Fibroblast of upper back skin (primary cell): ENCODE measurements at regions not wholly inside any gene's neighbourhood (a gene's known extent, or its start where the extent isn't known, plus 50 kb on each side); places are given as distances from the start of the nearest gene placed in this dataset.
"Not testable (repeated sequence)": the region's sequence is repeated elsewhere in the genome, so short reads cannot be mapped to it uniquely, and the experiment has no call there.

Source experiments
- DNase-seq: peaks from one replicate; pipeline ENCODE4 v3.0.0-alpha.2; 2013

DNA sequence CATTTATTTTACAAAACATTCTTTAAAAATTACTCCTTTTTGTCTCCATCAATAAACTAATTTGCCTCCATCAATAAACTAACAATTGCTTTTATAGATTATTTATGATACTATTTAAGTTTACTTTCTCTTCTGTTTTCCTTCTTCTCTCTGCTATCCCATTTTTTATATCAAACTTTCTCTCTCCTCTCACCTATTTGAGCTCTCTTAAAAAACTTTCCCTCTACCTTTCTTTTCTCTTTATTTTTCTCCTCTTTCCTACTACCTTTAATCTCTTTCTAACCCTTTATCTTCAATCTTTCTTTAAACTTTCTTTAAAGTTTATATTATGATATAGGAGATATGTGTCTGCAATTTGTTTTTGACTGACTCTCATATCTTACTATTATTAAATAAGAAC is 566.4 kb downstream of the DACH1 start:
- DNase-seq, result no peak

DNA sequence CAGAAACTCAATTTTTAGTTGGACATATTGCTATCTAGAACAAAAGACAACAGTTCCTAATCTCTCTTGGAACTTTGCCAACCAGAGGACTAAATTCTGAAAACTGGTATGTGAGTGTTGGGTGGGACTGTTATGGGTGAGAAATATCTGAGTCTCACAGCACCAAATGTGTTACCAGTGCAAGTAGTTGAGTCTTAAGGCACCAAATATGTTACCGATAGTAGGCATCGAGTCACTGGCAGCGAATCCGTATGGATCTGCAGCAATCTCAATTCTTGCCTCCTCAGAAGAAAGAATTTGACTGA is 575.2 kb downstream of the DACH1 start:
- no peak for DNase-seq

- peak; percentile 2 for DNase-seq
These were observed 575.8 kb downstream of the DACH1 start for GRCh38 chr13:71290963-71291841.

- DNase-seq, result not testable (repeated sequence)
These were observed 577.0 kb downstream of the DACH1 start for GRCh38 chr13:71289980-71290379.

DNA sequence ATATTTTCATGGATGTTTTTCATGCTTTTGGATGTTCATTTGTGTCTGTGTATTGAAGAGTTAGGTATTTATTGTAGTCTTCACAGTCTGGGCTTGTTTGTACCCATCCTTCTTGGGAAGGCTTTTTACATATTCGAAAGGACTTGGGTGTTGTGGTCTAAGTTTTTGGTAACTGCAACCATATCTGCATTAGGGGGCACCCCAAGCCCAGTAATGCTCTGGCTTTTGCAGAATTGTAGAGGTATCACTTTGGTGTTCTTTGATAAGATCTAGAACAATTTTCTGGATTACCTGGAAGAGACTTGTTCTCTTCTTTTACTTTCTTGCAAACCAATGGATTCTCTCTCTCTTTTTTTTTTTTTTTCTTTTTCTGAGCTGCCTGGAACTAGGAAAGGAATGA is 581.3 kb downstream of the DACH1 start:
- no peak for DNase-seq

GRCh38 chr13:71278512-71278911 is 588.5 kb downstream of the DACH1 start:
- no peak for DNase-seq

GRCh38 chr13:71274923-71275608 is 591.9 kb downstream of the DACH1 start:
- DNase-seq, result no peak

- no peak for DNase-seq
These were observed 605.7 kb downstream of the DACH1 start for GRCh38 chr13:71261256-71261655.

DNA sequence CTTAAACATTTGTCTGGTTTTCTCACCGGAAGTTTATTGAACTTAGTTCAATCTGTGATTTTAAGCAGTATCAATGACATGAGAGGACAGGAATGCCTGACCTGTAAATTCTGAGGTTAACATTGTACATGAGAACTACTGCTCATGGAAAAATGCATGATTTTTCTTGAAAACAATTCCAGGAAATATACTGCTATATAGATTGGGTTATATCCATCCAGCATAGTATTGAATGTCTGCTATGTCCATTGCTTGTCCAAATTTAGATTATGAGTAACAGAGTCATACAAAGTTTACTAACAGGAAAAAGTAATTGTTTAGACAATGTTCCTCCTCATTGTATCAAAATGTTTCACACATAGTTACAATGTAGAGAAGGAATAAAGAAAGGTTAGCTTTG is 606.8 kb downstream of the DACH1 start:
- no peak for DNase-seq

DNA sequence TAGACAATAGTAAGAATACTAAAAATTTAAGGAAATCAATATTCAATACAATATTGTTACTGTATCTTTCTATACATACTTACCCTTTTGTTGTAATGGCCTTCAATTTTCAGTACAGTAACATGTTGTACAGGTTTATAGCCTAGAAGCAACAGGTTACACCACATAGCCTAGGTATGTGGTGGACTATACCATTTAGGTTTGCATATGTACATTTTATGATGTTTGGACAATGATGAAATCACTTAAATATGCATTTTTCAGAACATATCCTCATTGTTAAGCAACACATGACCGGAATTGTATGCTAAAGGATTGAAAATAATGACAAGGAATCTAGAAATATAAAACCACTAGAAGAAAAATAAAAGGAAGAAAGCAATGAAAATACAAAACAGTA is 611.4 kb downstream of the DACH1 start:
- DNase-seq, result no peak

DNA sequence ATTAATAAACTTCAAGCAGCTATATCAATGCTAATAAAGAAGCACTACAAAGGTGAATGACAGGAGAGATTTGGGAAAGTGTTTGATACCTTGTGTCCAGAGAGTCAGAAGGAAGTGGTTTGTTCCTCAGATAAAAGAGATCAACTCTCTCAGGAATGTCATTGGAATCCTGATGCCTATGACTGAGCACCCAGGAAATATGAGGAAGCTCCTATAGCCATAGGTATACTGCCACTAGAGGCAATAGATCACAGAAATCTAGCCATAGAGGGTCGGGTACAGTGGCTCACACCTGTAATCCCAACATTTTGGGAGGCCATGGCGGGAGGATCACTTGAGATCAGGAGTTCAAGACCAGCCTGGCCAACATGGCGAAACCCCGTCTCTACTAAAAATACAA is 612.6 kb downstream of the DACH1 start:
- DNase-seq, result no peak

DNA sequence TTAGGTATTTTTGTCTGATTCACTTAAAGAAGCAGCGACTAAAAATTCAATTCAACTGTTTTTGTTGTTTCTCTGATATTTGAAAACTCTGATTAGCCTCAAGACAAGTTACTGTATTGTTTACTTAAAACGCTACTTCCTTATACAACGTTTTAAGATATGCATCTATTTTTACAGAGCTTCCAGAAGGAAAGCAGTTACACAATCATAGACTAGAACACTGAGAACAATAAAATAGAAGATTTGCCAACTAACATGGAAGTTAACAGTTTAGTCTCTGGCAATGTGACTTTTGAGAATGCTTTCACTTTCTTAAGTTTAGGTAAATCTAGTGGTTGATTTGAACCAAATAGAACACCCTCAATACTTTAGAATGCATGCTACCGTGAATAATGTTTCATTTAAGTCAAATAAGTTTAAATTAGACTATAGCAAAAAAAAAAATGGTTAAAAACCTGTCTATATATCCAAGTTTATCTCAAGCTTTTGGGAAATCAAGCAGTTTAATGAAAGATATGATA is 614.8 kb downstream of the DACH1 start:
- no peak for DNase-seq

DNA sequence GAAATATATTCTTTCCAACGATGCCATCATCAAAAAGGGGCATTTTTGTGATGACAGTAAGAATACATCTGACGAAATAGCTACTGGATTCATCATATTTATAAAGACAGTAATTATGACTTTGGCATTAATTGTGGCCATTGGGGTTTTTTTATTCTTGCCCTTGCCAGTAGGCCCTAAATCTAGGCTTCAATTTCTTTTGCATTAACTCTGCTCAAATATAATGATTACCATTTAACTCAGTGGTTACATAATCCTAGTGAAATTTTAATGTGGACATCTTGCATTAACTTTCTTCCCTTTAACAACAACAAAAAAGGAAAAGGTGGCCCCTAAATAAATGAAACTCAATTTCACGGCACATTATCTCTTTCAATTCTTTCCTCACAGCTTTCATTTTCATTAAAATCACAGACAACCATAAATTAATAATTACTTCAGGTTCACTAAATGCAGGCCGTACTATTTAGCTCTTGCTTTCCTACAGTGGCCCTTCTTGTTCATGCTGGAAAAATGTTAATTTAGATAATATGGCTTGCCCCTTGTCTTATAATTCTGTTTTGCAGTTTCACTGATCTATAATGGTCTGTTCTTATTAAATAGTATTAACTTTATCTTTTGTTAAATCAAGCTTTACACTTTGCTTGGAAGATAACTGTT is 615.6 kb downstream of the DACH1 start:
- no peak for DNase-seq

GRCh38 chr13:71249011-71249410 is 618.0 kb downstream of the DACH1 start:
- DNase-seq, result no peak

DNA sequence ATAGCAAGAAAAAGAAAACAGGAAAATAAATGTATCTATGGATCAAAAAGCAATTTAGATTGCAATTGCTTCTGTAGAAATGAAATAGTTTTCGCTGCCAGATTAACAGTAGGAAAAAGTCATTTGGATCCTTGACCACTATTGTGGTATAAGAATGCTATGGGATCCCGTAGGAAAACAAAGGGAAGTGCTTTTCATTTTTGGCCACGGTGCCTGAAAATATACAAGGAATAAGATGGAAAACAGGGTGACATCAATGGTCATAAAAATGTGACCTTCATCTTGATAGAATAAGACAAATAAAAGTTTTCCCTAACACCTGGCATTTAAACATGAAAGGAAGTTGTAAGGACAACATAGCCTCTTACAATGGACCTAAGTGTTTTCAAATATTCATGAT is 622.8 kb downstream of the DACH1 start:
- no peak for DNase-seq

DNA sequence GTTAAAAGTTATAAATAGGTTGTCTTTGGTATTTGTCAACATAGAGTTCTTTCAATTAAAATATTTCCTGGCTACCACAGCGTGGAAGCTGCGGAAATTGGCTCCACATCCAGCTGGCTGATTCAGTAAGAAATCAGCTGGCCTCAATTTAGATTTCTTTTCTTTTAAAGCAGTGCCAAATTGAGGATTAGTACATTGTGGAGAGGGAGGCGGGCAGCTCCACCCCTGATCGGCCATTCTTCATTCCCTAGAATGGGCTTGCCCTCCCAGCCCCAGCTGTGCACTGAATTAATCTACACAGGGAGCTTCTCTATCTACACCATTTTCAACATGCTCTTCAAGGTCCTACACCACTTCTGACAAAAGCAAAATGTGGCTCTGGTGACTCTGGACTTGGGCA is 624.8 kb downstream of the DACH1 start:
- DNase-seq, result peak; percentile 11

DNA sequence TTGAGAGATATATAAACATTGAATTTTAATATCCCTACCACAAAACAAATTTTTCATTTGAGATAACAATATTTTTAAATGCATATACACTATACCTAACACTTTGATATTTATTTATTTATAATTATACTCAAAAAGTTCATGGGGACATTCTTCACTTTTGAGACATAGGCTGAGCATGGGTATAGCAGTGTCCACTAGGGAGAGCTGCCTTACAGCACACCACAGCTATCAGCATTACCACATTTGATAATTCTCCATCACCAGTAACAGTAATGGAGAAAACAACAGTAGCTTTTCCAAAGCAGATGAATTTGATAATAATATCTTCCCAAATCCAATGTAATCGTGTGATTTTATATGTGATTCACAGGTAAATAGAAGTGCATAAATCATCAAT is 626.1 kb downstream of the DACH1 start:
- DNase-seq, result peak; percentile 4

GRCh38 chr13:71237332-71237731 is 629.7 kb downstream of the DACH1 start:
- no peak for DNase-seq

GRCh38 chr13:71219698-71220415 is 647.1 kb downstream of the DACH1 start:
- no peak for DNase-seq

DNA sequence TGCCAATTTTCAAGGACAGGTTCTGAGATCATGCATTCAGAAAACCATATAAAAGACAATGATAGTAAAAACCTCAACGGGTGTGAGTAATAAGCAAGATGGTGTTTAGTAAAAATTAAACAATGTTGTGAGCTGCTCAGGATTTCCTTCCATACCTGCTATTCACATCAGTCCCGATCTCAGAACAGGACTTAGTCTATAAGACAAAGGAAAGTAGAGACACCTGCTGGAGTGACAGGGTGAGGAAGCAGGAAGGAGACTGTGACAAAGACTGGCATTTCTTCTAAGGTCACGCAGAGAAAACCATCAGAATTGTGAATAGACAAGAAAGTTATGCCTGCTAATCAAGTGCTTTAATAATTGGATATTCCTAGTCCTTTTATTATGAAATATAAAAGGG is 648.0 kb downstream of the DACH1 start:
- DNase-seq, result no peak

- no peak for DNase-seq
These were observed 649.2 kb downstream of the DACH1 start for GRCh38 chr13:71217827-71218226.

GRCh38 chr13:71214821-71215220 is 652.2 kb downstream of the DACH1 start:
- no peak for DNase-seq

DNA sequence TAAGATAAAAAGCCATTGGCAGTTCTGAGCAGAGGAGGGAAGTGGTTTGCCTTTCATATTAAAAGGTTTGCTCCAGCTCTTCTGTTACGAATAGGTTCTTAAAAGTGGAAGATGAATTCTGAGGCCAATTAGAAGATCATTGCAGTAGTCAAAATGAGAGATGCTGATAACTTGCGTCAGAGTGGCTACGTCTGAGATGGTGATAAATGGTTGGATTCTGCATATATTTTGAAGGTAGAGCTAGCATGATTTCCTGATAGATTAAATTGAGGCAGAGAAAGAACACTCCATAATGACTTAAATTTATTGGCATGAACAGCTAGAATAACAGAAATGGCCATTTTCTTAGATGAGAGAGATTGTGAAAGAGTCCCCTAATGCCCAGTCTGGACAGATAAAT is 652.6 kb downstream of the DACH1 start:
- DNase-seq, result no peak
